ENCODE measurements at regions not wholly inside any gene's neighbourhood (a gene's known extent, or its start where the extent isn't known, plus 50 kb on each side); places are given as distances from the start of the nearest gene placed in this dataset.

DNA sequence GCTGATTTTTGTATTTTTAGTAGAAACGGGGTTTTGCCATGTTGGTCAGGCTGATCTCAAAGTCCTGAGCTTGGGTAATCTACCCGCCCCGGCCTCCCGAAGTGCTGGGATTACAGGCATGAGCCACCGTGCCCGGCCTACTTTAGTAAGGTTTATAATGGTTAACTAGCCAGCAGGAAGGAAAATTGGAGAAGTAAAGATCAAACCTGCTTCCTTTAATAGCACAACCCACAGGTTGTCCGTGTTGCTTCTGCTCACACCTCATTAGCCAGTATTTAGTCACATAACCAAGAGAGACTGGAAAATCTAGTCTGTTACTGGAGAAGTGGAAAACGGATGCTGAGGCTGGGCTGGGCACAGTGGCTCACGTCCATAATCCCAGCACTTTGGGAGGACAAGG lies 51.9 kb upstream of the TBL1XR1 start:
- TF ChIP-seq EZH2 (IDR thresholded peaks at IDR 0.05) (no peak), POLR2AphosphoS5 (IDR thresholded peaks at IDR 0.05; ENCODE audit: borderline replicate concordance, low read depth, low read length) (no peak)

All from SK-N-MC (cell line).